NB4 (cell line): ENCODE measurements at regions not wholly inside any gene's neighbourhood (a gene's known extent, or its start where the extent isn't known, plus 50 kb on each side); places are given as distances from the start of the nearest gene placed in this dataset.

Experiments used
- DNase-seq: peaks from one replicate; pipeline ENCODE4 v3.0.0; 2010; ENCODE audit warnings: low read depth
- H3K4me3 ChIP-seq: one replicate; pipeline ENCODE4 v1.5.1; 2011; ENCODE audit warnings: mild to moderate bottlenecking, low read depth, low read length, moderate library complexity
- CTCF ChIP-seq: IDR thresholded peaks from one replicate; pipeline ENCODE4 v1.5.1; 2012; ENCODE audit warnings: low read depth, low read length
- MAX ChIP-seq: IDR thresholded peaks from 2 replicates; pipeline ENCODE4 v1.6.1; 2011; ENCODE audit warnings: low read depth, low read length
- MYC ChIP-seq: IDR thresholded peaks from 2 replicates; pipeline ENCODE4 v1.6.1; 2011; ENCODE audit warnings: low read depth, low read length
- POLR2A ChIP-seq: IDR thresholded peaks from 2 replicates; pipeline ENCODE4 v1.6.1; 2011; ENCODE audit warnings: mild to moderate bottlenecking; ENCODE audit not compliant: insufficient read length; ENCODE audit errors: extremely low read depth

GRCh38 chr12:87254381-87255030, 774.7 kb downstream of the C12orf50 start:
- DNase-seq: no peak
- no peak for TF ChIP-seq MAX
- no peak overlapping the region for H3K4me3 ChIP-seq

- TF ChIP-seq POLR2A (no peak), MYC (no peak), CTCF (no peak), MAX (no peak)
- no peak for DNase-seq
- no peak overlapping the region for H3K4me3 ChIP-seq
Observed at GRCh38 chr12:87253157-87253556, 776.0 kb downstream of the C12orf50 start.

GRCh38 chr12:87246726-87247125, 782.5 kb downstream of the C12orf50 start:
- no peak for DNase-seq
- H3K4me3 ChIP-seq: no peak overlapping the region
- TF ChIP-seq CTCF (no peak), POLR2A (no peak), MYC (no peak), MAX (no peak)

GRCh38 chr12:87238466-87238865, 790.7 kb downstream of the C12orf50 start:
- no peak for TF ChIP-seq POLR2A
- TF ChIP-seq MYC: no peak
- TF ChIP-seq CTCF: no peak
- no peak for TF ChIP-seq MAX
- DNase-seq: no peak

GRCh38 chr12:87234898-87235297, 794.3 kb downstream of the C12orf50 start:
- H3K4me3 ChIP-seq: no peak overlapping the region
- TF ChIP-seq MAX (no peak), MYC (no peak), CTCF (no peak), POLR2A (no peak)
- DNase-seq: no peak

More at GRCh38 chr12:87238466-87238865, 790.7 kb downstream of the C12orf50 start:
- no peak overlapping the region for H3K4me3 ChIP-seq

GRCh38 chr12:87233671-87234070, 795.5 kb downstream of the C12orf50 start:
- no peak for TF ChIP-seq POLR2A
- TF ChIP-seq CTCF: no peak
- no peak for TF ChIP-seq MAX
- TF ChIP-seq MYC: no peak
- no peak overlapping the region for H3K4me3 ChIP-seq
- no peak for DNase-seq
